K562 (cell line): ENCODE measurements at regions not wholly inside any gene's neighbourhood (a gene's known extent, or its start where the extent isn't known, plus 50 kb on each side); places are given as distances from the start of the nearest gene placed in this dataset.

Source experiments
- ETS1 ChIP-seq: conservative IDR thresholded peaks from 2 replicates; pipeline ENCODE4 v1.6.1; 2011; ENCODE audit warnings: low read depth, mild to moderate bottlenecking, low read length; ENCODE audit not compliant: control insufficient read depth
- HCFC1 ChIP-seq: IDR thresholded peaks from 2 replicates; pipeline ENCODE4 v1.6.1; 2012; ENCODE audit warnings: low read depth, low read length, improper control_type of control experiment
- JUND ChIP-seq, 2 experiments: IDR thresholded peaks; 2 replicates in 1 of 2; 3 replicates in 1 of 2; pipeline ENCODE4 v1.6.1; 2011; ENCODE audit warnings: borderline replicate concordance in 2 of 2, low read depth in 2 of 2, low read length in 2 of 2, improper control_type of control experiment in 1 of 2, missing biosample characterization in 1 of 2, missing genetic modification characterization in 1 of 2, missing genetic modification reagents in 1 of 2
- KLF6 ChIP-seq: fragments of 250-450 bp; sonication (Bioruptor Pico); IDR thresholded peaks from 2 replicates; pipeline ENCODE4 v1.4.0; 2020; ENCODE audit warnings: mild to moderate bottlenecking, moderate library complexity, borderline replicate concordance
- MGA ChIP-seq: fragments of 450-650 bp; IDR thresholded peaks from 2 replicates; pipeline ENCODE4 v1.6.1; 2016; ENCODE audit warnings: mild to moderate bottlenecking, moderate library complexity
- PHF21A ChIP-seq: fragments of 450-650 bp; IDR thresholded peaks from 2 replicates; pipeline ENCODE4 v1.6.1; 2017; ENCODE audit warnings: low read depth, borderline replicate concordance
- SMAD3 ChIP-seq: fragments of 450-650 bp; formaldehyde crosslinking; conservative IDR thresholded peaks from 2 replicates; pipeline ENCODE4 v1.4.0; 2020; ENCODE audit warnings: mild to moderate bottlenecking
- SREBF1 ChIP-seq: fragments of 150-350 bp; IDR thresholded peaks from 2 replicates; pipeline ENCODE4 v1.6.1; 2014; ENCODE audit warnings: antibody characterized with exemption, low read depth, low read length, borderline replicate concordance
- ZC3H8 ChIP-seq: fragments of 450-650 bp; IDR thresholded peaks from 2 replicates; pipeline ENCODE4 v1.6.1; 2017

GRCh38 chr17:79314617-79315357 lies 240.2 kb downstream of the ENGASE start (continued):
- no peak for TF ChIP-seq MGA
- no peak for TF ChIP-seq JUND (IDR thresholded peaks at IDR 0.05; ENCODE audit: borderline replicate concordance, low read depth, low read length)
- no peak for TF ChIP-seq JUND (tag; IDR thresholded peaks at IDR 0.05; ENCODE audit: borderline replicate concordance, low read depth, low read length)
- no peak for TF ChIP-seq SREBF1
- TF ChIP-seq ETS1: no peak
- no peak for TF ChIP-seq HCFC1
- no peak for TF ChIP-seq PHF21A
- no peak for TF ChIP-seq SMAD3 (CRISPR knock-in tag)
- no peak for TF ChIP-seq ZC3H8
- no peak for TF ChIP-seq KLF6
